GM10266 (cell line): ENCODE measurements at regions not wholly inside any gene's neighbourhood (a gene's known extent, or its start where the extent isn't known, plus 50 kb on each side); places are given as distances from the start of the nearest gene placed in this dataset.

Source experiments
- DNase-seq: peaks from one replicate; pipeline ENCODE4 v3.0.0; 2012; ENCODE audit errors: extremely low spot score
- TF ChIP-seq, protein P1 (sequence below): IDR thresholded peaks from 2 replicates; pipeline ENCODE4 v1.5.1; 2012; ENCODE audit warnings: mild to moderate bottlenecking, low read depth; ENCODE audit not compliant: control insufficient read depth, insufficient read depth; ENCODE audit errors: missing control alignments

- TF ChIP-seq, protein P1, sequence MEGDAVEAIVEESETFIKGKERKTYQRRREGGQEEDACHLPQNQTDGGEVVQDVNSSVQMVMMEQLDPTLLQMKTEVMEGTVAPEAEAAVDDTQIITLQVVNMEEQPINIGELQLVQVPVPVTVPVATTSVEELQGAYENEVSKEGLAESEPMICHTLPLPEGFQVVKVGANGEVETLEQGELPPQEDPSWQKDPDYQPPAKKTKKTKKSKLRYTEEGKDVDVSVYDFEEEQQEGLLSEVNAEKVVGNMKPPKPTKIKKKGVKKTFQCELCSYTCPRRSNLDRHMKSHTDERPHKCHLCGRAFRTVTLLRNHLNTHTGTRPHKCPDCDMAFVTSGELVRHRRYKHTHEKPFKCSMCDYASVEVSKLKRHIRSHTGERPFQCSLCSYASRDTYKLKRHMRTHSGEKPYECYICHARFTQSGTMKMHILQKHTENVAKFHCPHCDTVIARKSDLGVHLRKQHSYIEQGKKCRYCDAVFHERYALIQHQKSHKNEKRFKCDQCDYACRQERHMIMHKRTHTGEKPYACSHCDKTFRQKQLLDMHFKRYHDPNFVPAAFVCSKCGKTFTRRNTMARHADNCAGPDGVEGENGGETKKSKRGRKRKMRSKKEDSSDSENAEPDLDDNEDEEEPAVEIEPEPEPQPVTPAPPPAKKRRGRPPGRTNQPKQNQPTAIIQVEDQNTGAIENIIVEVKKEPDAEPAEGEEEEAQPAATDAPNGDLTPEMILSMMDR = no peak
- DNase-seq = no peak
Measured at GRCh38 chr20:4560667-4561066, 125.6 kb upstream of the PRNP start.

DNA sequence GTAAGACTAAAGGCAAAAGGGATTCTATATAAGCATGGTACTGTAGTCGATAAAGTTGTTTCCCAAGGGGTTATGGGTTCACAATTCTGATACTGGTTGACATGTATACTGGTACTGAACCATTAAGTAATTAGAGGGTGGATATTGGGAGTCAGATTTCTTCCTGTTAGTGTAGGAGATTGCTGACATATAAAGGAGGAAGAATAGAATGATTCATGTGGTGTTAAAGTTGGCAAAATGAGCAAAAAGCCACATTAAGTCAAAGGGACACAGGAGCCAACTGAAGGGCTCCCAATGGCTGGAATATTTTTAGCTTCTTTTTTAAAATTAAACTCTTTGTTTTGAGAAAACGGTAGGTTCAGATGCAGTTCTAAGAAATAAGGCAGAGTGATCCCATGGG, 126.3 kb upstream of the PRNP start:
- no peak for DNase-seq
- TF ChIP-seq, protein P1 = no peak

GRCh38 chr20:4559106-4559505, 127.2 kb upstream of the PRNP start:
- DNase-seq = no peak
- TF ChIP-seq, protein P1 = no peak

DNA sequence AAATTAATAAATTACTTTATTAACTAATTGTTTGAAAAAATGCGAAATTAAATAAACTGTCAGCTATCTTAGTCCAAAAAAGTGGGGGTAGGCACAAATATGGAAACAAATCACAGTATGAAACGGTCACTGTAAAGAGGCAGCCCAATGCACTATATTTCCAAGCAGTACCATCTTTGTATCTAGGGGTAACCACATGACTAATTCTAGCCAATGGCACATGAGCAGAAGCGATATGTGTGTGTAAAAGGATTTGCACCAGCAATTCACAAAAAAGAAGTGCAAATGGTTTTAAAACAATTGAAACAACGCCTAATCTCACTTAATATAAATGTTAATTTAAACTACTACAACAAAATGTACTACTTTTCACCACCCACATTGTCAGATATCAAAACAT, 129.5 kb upstream of the PRNP start:
- no peak for DNase-seq
- TF ChIP-seq, protein P1 = no peak

GRCh38 chr20:4555188-4555890, 130.9 kb upstream of the PRNP start:
- no peak for DNase-seq
- TF ChIP-seq, protein P1 = no peak

DNA sequence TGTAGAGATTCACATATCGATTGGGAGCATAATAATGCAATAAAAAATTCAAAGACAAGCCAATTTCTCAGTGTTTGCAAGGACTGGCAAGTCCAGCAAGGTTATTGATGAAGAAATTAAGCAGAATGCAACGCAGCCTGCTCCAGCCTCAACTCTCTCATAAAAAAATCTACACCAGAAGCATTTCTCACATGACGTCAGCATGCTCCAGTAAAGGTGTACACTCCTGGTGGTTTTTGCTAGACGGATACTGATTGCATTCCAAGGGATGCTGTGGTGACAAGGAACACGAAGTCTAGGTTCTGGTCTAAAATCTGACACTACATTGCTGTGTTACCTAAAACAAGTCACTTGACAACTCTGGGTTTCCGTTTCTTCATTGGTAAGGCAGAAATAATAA, 131.9 kb upstream of the PRNP start:
- TF ChIP-seq, protein P1 = no peak
- no peak for DNase-seq

DNA sequence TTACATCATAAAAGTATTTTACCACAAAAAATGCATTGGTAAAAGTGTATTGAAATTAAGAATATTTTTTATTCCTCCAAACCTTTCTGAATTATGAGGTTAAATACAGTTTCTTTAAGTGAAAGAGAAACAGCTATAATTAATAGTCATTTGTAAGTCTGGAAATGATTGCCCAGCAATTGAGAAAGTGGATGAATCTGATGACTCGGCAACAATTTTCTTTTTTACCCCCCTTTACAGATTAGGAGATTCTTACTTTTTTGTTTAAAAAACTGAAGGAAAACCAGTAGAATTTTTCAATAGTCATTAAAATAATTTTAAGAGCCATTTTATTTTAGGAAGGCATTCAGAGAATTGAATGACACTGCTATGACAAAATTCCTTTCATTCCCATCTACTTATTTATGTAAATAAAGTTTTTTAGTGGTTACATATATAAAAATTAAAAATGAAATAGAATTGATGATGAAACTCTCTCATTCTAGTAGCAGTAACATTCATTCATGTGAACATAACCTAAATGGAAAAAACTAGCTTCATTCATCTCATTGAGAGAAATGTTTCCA, 134.1 kb upstream of the PRNP start:
- no peak for DNase-seq
- TF ChIP-seq, protein P1 = no peak
